DMS53 (cell line): ENCODE measurements at regions not wholly inside any gene's neighbourhood (a gene's known extent, or its start where the extent isn't known, plus 50 kb on each side); places are given as distances from the start of the nearest gene placed in this dataset.
A peak's percentile ranks its signal among the peaks of the same experiment; 100 is the strongest.
"Not testable (repeated sequence)": the region's sequence is repeated elsewhere in the genome, so short reads cannot be mapped to it uniquely, and the experiment has no call there.

Experiments
- DNase-seq: peaks from one replicate; lab custom pipeline; 2025; lab: John Stamatoyannopoulos, UW

- DNase-seq = no peak
Measured at GRCh38 chr6:134821928-134822864, 127.7 kb downstream of the ALDH8A1 start.

DNA sequence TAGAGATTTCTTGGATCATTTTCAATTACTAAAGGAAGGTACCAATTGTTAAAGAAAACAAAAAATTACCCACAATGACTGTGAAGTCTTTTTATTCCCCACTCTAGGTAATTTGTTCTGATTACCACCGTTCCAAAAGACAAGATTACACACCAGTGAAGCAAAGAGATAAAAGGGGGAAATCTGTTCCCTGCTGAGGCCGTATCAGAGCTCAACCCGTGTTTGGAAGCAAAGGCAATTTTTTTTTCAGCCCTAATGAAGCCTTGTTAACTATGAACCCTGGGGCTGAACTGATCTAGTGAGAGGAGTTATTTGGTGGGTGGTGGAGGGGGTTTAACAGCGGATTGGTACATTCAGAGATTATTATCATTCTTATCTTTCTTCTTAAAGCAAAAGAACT is 128.5 kb downstream of the ALDH8A1 start:
- DNase-seq = no peak

GRCh38 chr6:134819863-134820800 is 129.8 kb downstream of the ALDH8A1 start:
- DNase-seq = no peak

DNA sequence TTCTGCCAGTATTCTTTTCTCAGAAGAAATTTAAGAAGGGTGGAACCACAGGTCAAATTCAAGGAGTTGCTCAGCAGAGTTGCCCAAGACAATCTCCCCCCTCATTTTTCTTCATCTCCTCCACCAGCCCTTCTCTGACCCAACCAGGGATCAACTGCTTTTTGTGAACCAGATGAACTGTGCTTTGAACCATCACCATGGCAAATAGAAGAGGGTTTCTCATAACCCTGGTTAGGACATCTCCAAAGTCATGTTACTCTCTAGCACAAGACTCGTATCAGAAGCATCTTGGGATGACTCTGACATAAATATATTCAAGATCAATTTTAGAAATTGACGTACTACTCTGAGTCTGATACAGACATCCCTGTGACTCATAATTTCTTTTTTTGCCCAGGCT is 130.7 kb downstream of the ALDH8A1 start:
- DNase-seq = no peak

DNA sequence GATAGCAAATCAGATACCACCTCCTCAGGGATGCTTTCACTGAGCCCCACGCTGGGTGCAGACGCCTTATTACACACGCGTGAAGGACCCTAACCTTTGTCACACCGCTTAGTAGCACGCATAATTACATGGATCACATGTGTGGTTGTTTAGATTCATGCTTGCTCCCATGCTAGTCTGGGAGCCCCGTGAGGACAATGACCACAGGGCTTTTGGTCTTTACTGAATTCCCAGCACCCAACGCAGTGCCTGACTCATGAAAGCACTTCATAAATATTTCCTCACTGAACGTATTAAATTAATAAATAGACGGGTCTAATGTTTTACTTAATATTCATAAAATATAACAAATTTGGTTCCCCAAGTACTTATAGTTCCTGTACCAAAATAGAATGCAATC is 132.5 kb downstream of the ALDH8A1 start:
- no peak for DNase-seq

- no peak for DNase-seq
Measured at GRCh38 chr6:134816780-134817179, 133.1 kb downstream of the ALDH8A1 start.

DNA sequence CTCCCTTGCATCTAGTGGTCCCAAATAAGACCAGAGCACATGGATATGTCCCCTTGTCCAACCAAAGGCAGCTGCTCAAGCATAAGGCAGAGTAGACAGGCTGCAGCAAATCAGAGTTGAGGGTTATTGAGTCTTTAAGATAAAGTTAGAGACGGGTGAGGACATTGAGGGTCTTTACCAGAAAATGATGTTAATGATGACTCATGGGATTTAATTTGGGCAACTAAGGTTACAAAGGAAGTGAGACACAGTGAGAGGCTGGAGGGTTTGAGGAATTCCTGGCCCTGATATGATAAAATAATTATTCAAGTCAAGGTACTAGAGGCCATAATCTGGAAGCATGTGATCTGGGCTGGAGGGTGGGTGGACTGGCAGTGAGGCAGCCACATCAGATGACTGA is 133.6 kb downstream of the ALDH8A1 start:
- DNase-seq = no peak

GRCh38 chr6:134814076-134814695 is 135.7 kb downstream of the ALDH8A1 start:
- peak; percentile 2 for DNase-seq

GRCh38 chr6:134813146-134813545 is 136.8 kb downstream of the ALDH8A1 start:
- no peak for DNase-seq

DNA sequence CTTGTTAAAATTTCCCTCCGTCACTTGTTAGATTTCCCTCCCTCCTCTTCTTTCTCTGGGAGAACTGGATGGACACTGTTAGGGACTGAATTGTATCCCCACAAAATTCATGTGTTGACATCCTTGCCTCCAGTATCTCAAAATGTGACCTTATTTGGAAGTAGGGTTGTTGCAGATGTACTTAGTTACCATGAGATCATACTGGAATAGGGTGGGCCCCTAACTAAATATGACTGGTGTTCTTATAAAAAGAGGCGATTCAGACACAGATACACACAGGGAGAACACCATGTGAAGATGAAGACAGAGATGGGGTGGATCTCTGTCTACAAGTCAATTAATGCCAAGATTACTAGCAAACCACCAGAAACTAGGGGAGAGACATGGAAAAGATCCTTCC is 139.5 kb downstream of the ALDH8A1 start:
- no peak for DNase-seq

GRCh38 chr6:134809130-134809529 is 140.8 kb downstream of the ALDH8A1 start:
- DNase-seq = no peak

GRCh38 chr6:134806180-134806798 is 143.6 kb downstream of the ALDH8A1 start:
- DNase-seq = no peak

- no peak for DNase-seq
Measured at GRCh38 chr6:134805168-134805567, 144.7 kb downstream of the ALDH8A1 start.

DNA sequence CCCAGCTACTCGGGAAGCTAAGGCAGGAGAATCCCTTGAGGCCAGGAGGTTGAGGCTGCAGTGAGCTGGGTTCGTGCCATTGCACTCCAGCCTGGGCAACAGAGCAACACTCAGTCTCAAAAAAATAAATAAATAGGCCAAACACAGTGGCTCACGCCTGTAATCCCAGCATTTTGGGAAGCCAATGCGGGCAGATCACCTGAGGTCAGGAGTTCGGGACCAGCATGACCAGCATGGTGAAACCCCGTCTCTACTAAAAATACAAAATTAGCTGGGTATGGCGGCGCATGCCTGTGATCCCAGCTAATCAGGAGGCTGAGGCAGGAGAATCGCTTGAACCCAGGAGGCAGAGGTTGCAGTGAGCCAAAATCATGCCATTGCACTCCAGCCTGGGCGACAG is 145.6 kb downstream of the ALDH8A1 start:
- not testable (repeated sequence) for DNase-seq

DNA sequence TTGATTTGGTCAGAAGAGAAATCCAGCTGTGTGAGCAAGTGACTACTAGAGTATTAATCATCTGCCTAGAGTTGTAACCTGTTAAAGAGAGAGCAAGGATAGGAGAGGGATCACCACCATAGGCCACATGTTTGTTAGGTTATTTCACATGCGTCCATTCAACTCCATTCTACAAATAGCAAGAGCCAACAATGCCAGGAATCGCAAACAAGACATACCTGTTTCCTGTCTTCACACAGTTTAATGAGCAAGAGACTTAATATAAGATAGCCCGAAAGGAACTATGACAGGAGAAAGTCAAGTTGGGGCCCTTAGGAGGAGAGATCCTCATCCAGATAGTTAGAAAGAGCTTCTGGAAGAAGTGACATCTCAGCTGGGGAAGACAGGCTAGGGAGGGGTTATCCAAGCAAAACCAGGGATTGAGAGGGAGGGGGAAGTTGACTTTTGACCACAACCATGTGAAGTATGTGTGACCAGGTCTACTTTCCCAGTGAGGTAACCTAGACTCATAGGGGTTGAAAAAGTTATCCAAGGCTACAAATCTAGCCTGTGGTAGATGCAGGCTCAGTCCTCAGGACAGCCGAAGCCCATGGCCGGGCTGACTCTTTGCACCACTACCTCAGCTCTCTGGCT is 147.4 kb downstream of the ALDH8A1 start:
- DNase-seq = no peak

DNA sequence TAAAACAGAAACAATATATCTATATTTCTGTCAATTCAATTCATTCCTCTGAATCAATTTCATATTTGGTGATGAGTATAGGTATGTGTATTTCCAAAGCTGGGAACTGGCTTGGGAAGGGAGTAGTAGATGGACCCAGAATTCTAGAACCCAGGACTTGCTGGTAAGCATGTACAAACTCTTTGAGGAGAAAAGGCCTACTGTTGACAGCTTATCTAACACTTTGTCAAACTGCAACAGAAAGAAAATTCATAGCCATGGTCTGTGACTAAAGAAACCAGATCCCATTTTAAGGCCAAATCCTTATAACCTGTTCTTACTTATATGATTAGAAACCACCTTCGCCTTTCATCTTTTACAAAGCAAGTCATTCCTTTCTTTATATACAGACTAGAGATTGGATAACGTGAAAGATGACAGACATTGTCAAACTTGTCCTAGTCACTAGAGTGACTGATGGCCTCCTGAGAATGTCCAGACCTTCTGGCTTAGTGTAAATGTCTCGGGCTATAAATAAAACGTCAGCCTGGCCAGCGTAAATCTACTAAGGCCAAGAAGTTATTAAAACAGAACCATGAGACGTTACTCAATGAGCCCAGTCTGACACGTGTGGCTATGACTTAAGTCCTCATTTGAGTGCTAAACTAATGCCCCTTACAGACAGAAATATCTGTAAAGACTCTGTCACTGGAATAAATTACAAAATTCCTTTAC is 152.3 kb downstream of the ALDH8A1 start:
- DNase-seq = no peak

GRCh38 chr6:134795691-134796090 is 154.2 kb downstream of the ALDH8A1 start:
- DNase-seq = no peak

- no peak for DNase-seq
Measured at GRCh38 chr6:134795001-134795400, 154.9 kb downstream of the ALDH8A1 start.

GRCh38 chr6:134791243-134791843 is 158.6 kb downstream of the ALDH8A1 start:
- DNase-seq = not testable (repeated sequence)

DNA sequence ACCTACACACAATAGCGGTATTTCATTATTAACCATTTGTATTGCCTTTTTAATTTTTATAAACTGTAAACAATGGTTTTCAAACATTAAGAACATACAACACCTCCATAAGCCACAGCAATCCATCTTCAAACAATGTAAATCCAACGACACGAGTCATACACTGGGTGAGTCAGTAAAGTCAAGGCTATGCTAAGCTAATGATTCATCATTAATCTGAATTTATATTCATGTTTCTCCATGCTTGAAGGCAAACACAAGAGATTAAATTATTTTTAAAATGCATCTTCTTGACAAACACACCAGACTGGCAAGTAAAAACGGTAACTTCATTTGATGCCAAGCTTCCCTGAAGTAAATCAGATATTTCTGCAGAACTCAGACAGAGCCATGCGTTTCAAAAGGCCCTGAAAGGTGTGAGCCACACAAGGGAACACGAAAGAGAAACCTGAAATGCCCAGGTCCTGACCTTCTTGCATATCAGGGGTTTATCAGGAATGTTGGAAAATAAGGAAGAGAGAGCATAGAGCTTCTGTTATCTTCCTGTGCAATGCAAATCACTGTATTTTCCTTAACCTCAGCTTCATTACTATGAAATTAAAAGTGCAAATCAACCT is 162.5 kb downstream of the ALDH8A1 start:
- peak; percentile 15 for DNase-seq
